OCI-LY1 (cell line): ENCODE measurements at regions not wholly inside any gene's neighbourhood (a gene's known extent, or its start where the extent isn't known, plus 50 kb on each side); places are given as distances from the start of the nearest gene placed in this dataset.

Experiments
- EZH2 ChIP-seq: fragments of 200-600 bp; sonication (generic), shearing (Covaris generic); IDR thresholded peaks from 2 replicates; pipeline ENCODE4 v1.8.0; 2017; ENCODE audit warnings: borderline replicate concordance, mixed run types, mild to moderate bottlenecking, antibody characterized with exemption, low read length, moderate library complexity, mixed read lengths
- TF ChIP-seq, protein P1 (sequence below): fragments of 200-600 bp; sonication (generic), shearing (Covaris generic); IDR thresholded peaks from 2 replicates; pipeline ENCODE4 v1.5.1; 2017; ENCODE audit warnings: mild to moderate bottlenecking, antibody characterized with exemption, low read length, moderate library complexity, mixed read lengths

DNA sequence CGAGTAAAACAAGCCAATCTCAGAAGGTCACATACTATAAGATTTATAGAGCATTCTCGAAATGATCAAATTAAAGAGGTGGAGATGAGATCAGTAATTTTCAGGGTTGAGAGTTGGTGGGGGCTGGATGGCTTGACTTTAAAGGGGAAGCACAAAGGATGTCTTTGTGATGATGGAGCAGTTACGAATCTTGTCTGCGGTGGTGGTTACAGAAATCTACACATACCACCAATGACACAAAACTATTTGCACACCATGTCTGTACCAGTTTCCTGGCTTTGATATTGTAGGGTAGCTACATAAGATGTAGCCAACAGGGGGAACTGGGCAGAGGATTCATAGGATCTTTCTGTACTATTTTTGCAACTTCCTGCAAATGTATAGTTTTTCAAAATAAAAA lies 190.6 kb upstream of the SMIM21 start:
- TF ChIP-seq, protein P1, sequence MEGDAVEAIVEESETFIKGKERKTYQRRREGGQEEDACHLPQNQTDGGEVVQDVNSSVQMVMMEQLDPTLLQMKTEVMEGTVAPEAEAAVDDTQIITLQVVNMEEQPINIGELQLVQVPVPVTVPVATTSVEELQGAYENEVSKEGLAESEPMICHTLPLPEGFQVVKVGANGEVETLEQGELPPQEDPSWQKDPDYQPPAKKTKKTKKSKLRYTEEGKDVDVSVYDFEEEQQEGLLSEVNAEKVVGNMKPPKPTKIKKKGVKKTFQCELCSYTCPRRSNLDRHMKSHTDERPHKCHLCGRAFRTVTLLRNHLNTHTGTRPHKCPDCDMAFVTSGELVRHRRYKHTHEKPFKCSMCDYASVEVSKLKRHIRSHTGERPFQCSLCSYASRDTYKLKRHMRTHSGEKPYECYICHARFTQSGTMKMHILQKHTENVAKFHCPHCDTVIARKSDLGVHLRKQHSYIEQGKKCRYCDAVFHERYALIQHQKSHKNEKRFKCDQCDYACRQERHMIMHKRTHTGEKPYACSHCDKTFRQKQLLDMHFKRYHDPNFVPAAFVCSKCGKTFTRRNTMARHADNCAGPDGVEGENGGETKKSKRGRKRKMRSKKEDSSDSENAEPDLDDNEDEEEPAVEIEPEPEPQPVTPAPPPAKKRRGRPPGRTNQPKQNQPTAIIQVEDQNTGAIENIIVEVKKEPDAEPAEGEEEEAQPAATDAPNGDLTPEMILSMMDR: no peak
- TF ChIP-seq EZH2: no peak
